Astrocyte (in vitro differentiated cells and primary cell): ENCODE measurements at regions not wholly inside any gene's neighbourhood (a gene's known extent, or its start where the extent isn't known, plus 50 kb on each side); places are given as distances from the start of the nearest gene placed in this dataset.

Source experiments
- DNase-seq: peaks from one replicate; pipeline ENCODE4 v3.0.0-alpha.2; 2010; ENCODE audit warnings: low read depth
- FAIRE-seq: peaks from 2 replicates; lab custom pipeline; 2011; peaks lifted over from hg19 to GRCh38; lab: Jason Lieb, UNC
- H2AFZ ChIP-seq: 2 replicates; pipeline ENCODE4 v1.6.0; 2012; ENCODE audit warnings: low read depth, low read length, inconsistent platforms
- H3K27ac ChIP-seq: 2 replicates; pipeline ENCODE4 v1.5.1; 2011; ENCODE audit warnings: low read depth, low read length, inconsistent platforms
- H3K27me3 ChIP-seq: 2 replicates; pipeline ENCODE4 v1.6.0; 2011; ENCODE audit warnings: low read length, inconsistent platforms; ENCODE audit not compliant: insufficient read depth
- H3K36me3 ChIP-seq: 2 replicates; pipeline ENCODE4 v1.5.1; 2011; ENCODE audit warnings: low read length, inconsistent platforms; ENCODE audit not compliant: insufficient read depth
- H3K4me1 ChIP-seq: 2 replicates; pipeline ENCODE4 v1.5.1; 2011; ENCODE audit warnings: low read length, inconsistent platforms; ENCODE audit not compliant: insufficient read depth
- H3K4me2 ChIP-seq: 2 replicates; pipeline ENCODE4 v1.6.0; 2012; ENCODE audit warnings: low read length, inconsistent platforms
- H3K4me3 ChIP-seq: 2 replicates; pipeline ENCODE4 v1.5.1; 2011; ENCODE audit warnings: low read depth, mild to moderate bottlenecking, low read length, inconsistent platforms; ENCODE audit not compliant: insufficient read depth
- H3K79me2 ChIP-seq: 2 replicates; pipeline ENCODE4 v1.6.0; 2012; ENCODE audit warnings: mild to moderate bottlenecking, low read length, inconsistent platforms; ENCODE audit not compliant: insufficient read depth
- H3K9ac ChIP-seq: 2 replicates; pipeline ENCODE4 v1.6.0; 2012; ENCODE audit warnings: mild to moderate bottlenecking, low read length, inconsistent platforms
- H3K9me3 ChIP-seq: 2 replicates; pipeline ENCODE4 v1.5.1; 2012; ENCODE audit warnings: low read depth, mild to moderate bottlenecking, low read length, inconsistent platforms; ENCODE audit not compliant: insufficient read depth
- H4K20me1 ChIP-seq: 2 replicates; pipeline ENCODE4 v1.6.0; 2012; ENCODE audit warnings: low read length, inconsistent platforms; ENCODE audit not compliant: insufficient read depth
- H3K27ac Mint-ChIP-seq: one replicate; pipeline ENCODE4 v1.8.0; 2021; ENCODE audit warnings: mild to moderate bottlenecking, mixed read lengths; ENCODE audit not compliant: unreplicated experiment
- H3K27me3 Mint-ChIP-seq: one replicate; pipeline ENCODE4 v1.8.0; 2021; ENCODE audit warnings: low read depth, mixed read lengths; ENCODE audit not compliant: unreplicated experiment
- H3K36me3 Mint-ChIP-seq: one replicate; pipeline ENCODE4 v1.8.0; 2021; ENCODE audit warnings: low read depth, mixed read lengths; ENCODE audit not compliant: unreplicated experiment
- H3K4me1 Mint-ChIP-seq: one replicate; pipeline ENCODE4 v1.8.0; 2021; ENCODE audit warnings: low read depth, mixed read lengths; ENCODE audit not compliant: unreplicated experiment
- H3K4me3 Mint-ChIP-seq: one replicate; pipeline ENCODE4 v1.8.0; 2021; ENCODE audit warnings: mild to moderate bottlenecking, moderate library complexity, mixed read lengths; ENCODE audit not compliant: unreplicated experiment
- H3K9me3 Mint-ChIP-seq: one replicate; pipeline ENCODE4 v1.8.0; 2021; ENCODE audit warnings: mild to moderate bottlenecking, mixed read lengths; ENCODE audit not compliant: unreplicated experiment
- CTCF ChIP-seq: IDR thresholded peaks from 2 replicates; pipeline ENCODE4 v1.5.1; 2011; ENCODE audit warnings: low read depth, mild to moderate bottlenecking, inconsistent platforms, low read length, moderate library complexity; ENCODE audit not compliant: insufficient read depth
- EZH2 ChIP-seq: IDR thresholded peaks from 2 replicates; pipeline ENCODE4 v1.6.1; 2012; ENCODE audit warnings: mild to moderate bottlenecking, low read length, inconsistent platforms; ENCODE audit not compliant: insufficient read depth

- no peak for TF ChIP-seq EZH2
- no peak for TF ChIP-seq CTCF
- H3K4me3 ChIP-seq, result no peak overlapping the region
- no peak overlapping the region for H3K4me2 ChIP-seq
- H3K9ac ChIP-seq, result no peak overlapping the region
- Mint-ChIP-seq H3K36me3 (no peaks in the 10 kb centered on the region), H3K27me3 (no peaks in the 10 kb centered on the region), H3K4me1 (no peaks in the 10 kb centered on the region), H3K27ac (no peak overlapping the region), H3K9me3 (no peaks in the 10 kb centered on the region), H3K4me3 (no peak overlapping the region)
- no peak overlapping the region for H2AFZ ChIP-seq
- H3K36me3 ChIP-seq, result no peaks in the 10 kb centered on the region
- no peaks in the 10 kb centered on the region for H3K4me1 ChIP-seq
- no peak for DNase-seq
- H3K79me2 ChIP-seq, result no peaks in the 10 kb centered on the region
- no peaks in the 10 kb centered on the region for H3K27me3 ChIP-seq
- H4K20me1 ChIP-seq, result no peaks in the 10 kb centered on the region
- FAIRE-seq, result no peak
- no peaks in the 10 kb centered on the region for H3K9me3 ChIP-seq
- no peak overlapping the region for H3K27ac ChIP-seq
Observed at GRCh38 chr3:18791182-18791581, 357.1 kb upstream of the KCNH8 start.

GRCh38 chr3:18790384-18790783 is 357.9 kb upstream of the KCNH8 start:
- TF ChIP-seq EZH2 (no peak), CTCF (no peak)
- Mint-ChIP-seq H3K27ac (no peak overlapping the region), H3K4me1 (no peaks in the 10 kb centered on the region), H3K9me3 (no peaks in the 10 kb centered on the region), H3K36me3 (no peaks in the 10 kb centered on the region), H3K4me3 (no peak overlapping the region), H3K27me3 (no peaks in the 10 kb centered on the region)
- Histone ChIP-seq H3K79me2 (no peaks in the 10 kb centered on the region), H3K4me3 (no peak overlapping the region), H3K4me1 (no peaks in the 10 kb centered on the region), H3K27ac (no peak overlapping the region), H3K9me3 (no peaks in the 10 kb centered on the region), H4K20me1 (no peaks in the 10 kb centered on the region), H2AFZ (no peak overlapping the region), H3K9ac (no peak overlapping the region), H3K4me2 (no peak overlapping the region), H3K27me3 (no peaks in the 10 kb centered on the region), H3K36me3 (no peaks in the 10 kb centered on the region)
- no peak for DNase-seq
- FAIRE-seq, result no peak

- Histone ChIP-seq H3K36me3 (no peaks in the 10 kb centered on the region), H3K79me2 (no peaks in the 10 kb centered on the region), H3K4me1 (no peaks in the 10 kb centered on the region), H3K9me3 (no peaks in the 10 kb centered on the region), H3K4me2 (no peak overlapping the region), H3K9ac (no peak overlapping the region), H3K27me3 (no peaks in the 10 kb centered on the region), H3K4me3 (no peak overlapping the region), H2AFZ (no peak overlapping the region), H4K20me1 (no peaks in the 10 kb centered on the region), H3K27ac (no peak overlapping the region)
- FAIRE-seq, result no peak
- TF ChIP-seq EZH2 (no peak), CTCF (no peak)
- no peaks in the 10 kb centered on the region for H3K4me1 Mint-ChIP-seq
- no peak for DNase-seq
- H3K27ac Mint-ChIP-seq, result no peak overlapping the region
- H3K9me3 Mint-ChIP-seq, result no peaks in the 10 kb centered on the region
- H3K36me3 Mint-ChIP-seq, result no peaks in the 10 kb centered on the region
- no peak overlapping the region for H3K4me3 Mint-ChIP-seq
- H3K27me3 Mint-ChIP-seq, result no peaks in the 10 kb centered on the region
Observed at GRCh38 chr3:18789734-18790133, 358.6 kb upstream of the KCNH8 start.
